H1 (cell line): ENCODE measurements at regions not wholly inside any gene's neighbourhood (a gene's known extent, or its start where the extent isn't known, plus 50 kb on each side); places are given as distances from the start of the nearest gene placed in this dataset.

Source experiments
- CTCF ChIA-PET: fragments of 300-600 bp; sonication (Branson Sonifier 250); formaldehyde crosslinking; loops from one replicate; lab custom pipeline; 2021; ENCODE audit not compliant: partially characterized antibody; lab: Charles Lee
- POLR2A ChIA-PET: fragments of 300-600 bp; sonication (Branson Sonifier 250); formaldehyde crosslinking; loops from one replicate; lab custom pipeline; 2021; ENCODE audit warnings: inconsistent platforms; ENCODE audit not compliant: partially characterized antibody; lab: Charles Lee
- DNase-seq, 2 experiments: peaks; one replicate each; pipeline versions ENCODE4 v3.0.0 to v3.0.0-alpha.2; 2010 to 2022; ENCODE audit warnings: low spot score in 2 of 2, low read depth in 1 of 2, mixed read lengths in 1 of 2
- FAIRE-seq: peaks from 2 replicates; lab custom pipeline; 2011; peaks lifted over from hg19 to GRCh38; lab: Jason Lieb, UNC
- H2AFZ ChIP-seq: 2 replicates; pipeline ENCODE4 v1.8.1; 2012; ENCODE audit warnings: low read length, inconsistent platforms
- H2AK5ac ChIP-seq: 2 replicates; pipeline ENCODE4 v1.6.1; 2013; ENCODE audit warnings: low read depth, low read length
- H2BK120ac ChIP-seq: replicated peaks from 2 replicates; pipeline ENCODE3; 2013; ENCODE audit warnings: low read depth, low read length, inconsistent platforms
- H2BK12ac ChIP-seq: 2 replicates; pipeline ENCODE4 v1.6.1; 2013; ENCODE audit warnings: low read depth, low read length
- H2BK15ac ChIP-seq: 2 replicates; pipeline ENCODE4 v1.6.1; 2013; ENCODE audit warnings: low read length
- H2BK20ac ChIP-seq: 2 replicates; pipeline ENCODE4 v1.6.1; 2013; ENCODE audit warnings: low read length
- H2BK5ac ChIP-seq: 2 replicates; pipeline ENCODE4 v1.6.1; 2013; ENCODE audit warnings: low read depth, low read length
- H3K14ac ChIP-seq: 2 replicates; pipeline ENCODE4 v1.6.1; 2013; ENCODE audit warnings: inconsistent platforms; ENCODE audit not compliant: insufficient read length
- H3K18ac ChIP-seq: 2 replicates; pipeline ENCODE4 v1.6.1; 2013; ENCODE audit warnings: low read length; ENCODE audit errors: extremely low read depth
- H3K23ac ChIP-seq: 2 replicates; pipeline ENCODE4 v1.6.1; 2013; ENCODE audit warnings: inconsistent platforms; ENCODE audit not compliant: insufficient read length
- H3K23me2 ChIP-seq: 2 replicates; pipeline ENCODE4 v1.6.1; 2013; ENCODE audit warnings: low read depth, low read length
- H3K27ac ChIP-seq: 2 replicates; pipeline ENCODE4 v1.6.1; 2011; ENCODE audit warnings: low read depth, low read length, inconsistent platforms
- H3K27me3 ChIP-seq, 4 experiments: replicated peaks in 1 of 4; 1 replicate in 1 of 4; 2 replicates in 3 of 4; pipeline versions ENCODE4 v1.6.1 to v1.8.1; 2011 to 2013; ENCODE audit warnings: low read length in 3 of 4, mild to moderate bottlenecking in 3 of 4, inconsistent platforms in 2 of 4, mixed read lengths in 2 of 4, moderate library complexity in 1 of 4; ENCODE audit not compliant: control insufficient read depth in 3 of 4, insufficient read depth in 3 of 4; ENCODE audit errors: extremely low read depth in 1 of 4
- H3K36me3 ChIP-seq, 4 experiments: 2 replicates each; pipeline versions ENCODE4 v1.6.1 to v1.8.1; 2011 to 2013; ENCODE audit warnings: mild to moderate bottlenecking in 4 of 4, low read length in 3 of 4, moderate library complexity in 2 of 4, control low read depth in 1 of 4, inconsistent platforms in 1 of 4; ENCODE audit not compliant: insufficient read depth in 4 of 4, control insufficient read depth in 2 of 4
- H3K4ac ChIP-seq: replicated peaks from 2 replicates; pipeline ENCODE3; 2013; ENCODE audit warnings: low read length, low read depth, mixed read lengths, inconsistent platforms; ENCODE audit not compliant: insufficient read length
- H3K4me1 ChIP-seq, 4 experiments: replicated peaks in 1 of 4; 1 replicate in 1 of 4; 2 replicates in 3 of 4; pipeline versions ENCODE4 v1.6.1 to v1.8.1; 2011 to 2013; ENCODE audit warnings: low read length in 3 of 4, inconsistent platforms in 2 of 4, mixed read lengths in 1 of 4; ENCODE audit not compliant: insufficient read depth in 4 of 4, control insufficient read depth in 3 of 4
- H3K4me2 ChIP-seq, 2 experiments: 2 replicates each; pipeline versions ENCODE4 v1.6.1 to v1.8.1; 2011 to 2013; ENCODE audit warnings: low read depth in 2 of 2, low read length in 2 of 2, control low read depth in 1 of 2, inconsistent platforms in 1 of 2, mild to moderate bottlenecking in 1 of 2; ENCODE audit not compliant: insufficient read depth in 1 of 2
- H3K4me3 ChIP-seq, 4 experiments: fragments of 200-600, 300-600 bp in 1 of 4; sonication (generic), shearing (Covaris generic), sonication (Bioruptor Twin) in 1 of 4; 2 replicates each; pipeline versions ENCODE4 v1.5.1 to v1.8.1; 2011 to 2016; ENCODE audit warnings: low read length in 4 of 4, low read depth in 3 of 4, control low read depth in 2 of 4, inconsistent platforms in 2 of 4, mild to moderate bottlenecking in 2 of 4, mixed read lengths in 1 of 4, moderate library complexity in 1 of 4; ENCODE audit not compliant: insufficient read depth in 2 of 4; ENCODE audit errors: extremely low read depth in 1 of 4
- H3K56ac ChIP-seq: replicated peaks from 2 replicates; pipeline ENCODE3; 2013; ENCODE audit warnings: low read depth, mild to moderate bottlenecking, mixed read lengths, low read length, inconsistent platforms; ENCODE audit not compliant: insufficient read length
- H3K79me1 ChIP-seq: 2 replicates; pipeline ENCODE4 v1.6.1; 2013; ENCODE audit warnings: low read depth, low read length, control low read depth
- H3K79me2 ChIP-seq, 2 experiments: 2 replicates each; pipeline versions ENCODE4 v1.6.1 to v1.8.1; 2012 to 2013; ENCODE audit warnings: low read length in 2 of 2, mild to moderate bottlenecking in 2 of 2, inconsistent platforms in 1 of 2; ENCODE audit not compliant: insufficient read depth in 2 of 2, control insufficient read depth in 1 of 2
- H3K9ac ChIP-seq, 4 experiments: replicated peaks in 1 of 4; 1 replicate in 1 of 4; 2 replicates in 3 of 4; pipeline versions ENCODE4 v1.6.1 to v1.8.1; 2011 to 2013; ENCODE audit warnings: low read depth in 3 of 4, low read length in 3 of 4, control low read depth in 2 of 4, mild to moderate bottlenecking in 2 of 4, moderate library complexity in 2 of 4, inconsistent platforms in 1 of 4; ENCODE audit errors: extremely low read depth in 1 of 4
- H3K9me3 ChIP-seq, 2 experiments: 2 replicates each; pipeline versions ENCODE4 v1.6.1 to v1.8.1; 2012 to 2013; ENCODE audit warnings: mild to moderate bottlenecking in 2 of 2, moderate library complexity in 2 of 2, control low read depth in 1 of 2, inconsistent platforms in 1 of 2, low read depth in 1 of 2, low read length in 1 of 2, mixed read lengths in 1 of 2; ENCODE audit not compliant: insufficient read depth in 2 of 2
- H4K20me1 ChIP-seq, 2 experiments: replicated peaks in 1 of 2; 2 replicates each; pipeline versions ENCODE3 to v1.8.1; 2011 to 2013; ENCODE audit warnings: inconsistent platforms in 2 of 2, low read length in 2 of 2, mild to moderate bottlenecking in 1 of 2; ENCODE audit not compliant: insufficient read depth in 2 of 2, control insufficient read depth in 1 of 2
- H4K5ac ChIP-seq: 2 replicates; pipeline ENCODE4 v1.6.1; 2013; ENCODE audit warnings: low read length, low read depth, mixed read lengths, inconsistent platforms; ENCODE audit not compliant: insufficient read length
- H4K8ac ChIP-seq: 2 replicates; pipeline ENCODE4 v1.8.0; 2013; ENCODE audit warnings: mild to moderate bottlenecking, moderate library complexity, low read length, inconsistent platforms; ENCODE audit not compliant: insufficient read depth; ENCODE audit errors: extremely low read depth
- H4K91ac ChIP-seq: replicated peaks from 2 replicates; pipeline ENCODE3; 2013; ENCODE audit warnings: low read length, mixed read lengths, inconsistent platforms; ENCODE audit not compliant: insufficient read length
- BACH1 ChIP-seq: IDR thresholded peaks from 2 replicates; pipeline ENCODE4 v1.6.1; 2012; ENCODE audit warnings: low read length, improper control_type of control experiment
- BCL11A ChIP-seq, 2 experiments: IDR thresholded peaks; one replicate each; pipeline ENCODE4 v1.6.1; 2011; ENCODE audit warnings: low read depth in 2 of 2, low read length in 2 of 2, mild to moderate bottlenecking in 2 of 2
- CHD1 ChIP-seq: IDR thresholded peaks from 2 replicates; pipeline ENCODE4 v1.6.1; 2012; ENCODE audit warnings: low read depth, low read length, improper control_type of control experiment
- CREB1 ChIP-seq: IDR thresholded peaks from 2 replicates; pipeline ENCODE4 v1.6.1; 2012; ENCODE audit warnings: inconsistent platforms
- EZH2 ChIP-seq: fragments of 200-600 bp; sonication (generic); IDR thresholded peaks from 2 replicates; pipeline ENCODE4 v1.7.1; 2012; ENCODE audit warnings: low read depth, mild to moderate bottlenecking, moderate library complexity, low read length, inconsistent platforms; ENCODE audit not compliant: severe bottlenecking
- KDM1A ChIP-seq: fragments of 200-600, 300-600 bp; sonication (generic); IDR thresholded peaks from 2 replicates; pipeline ENCODE4 v1.7.1; 2016; ENCODE audit warnings: mild to moderate bottlenecking, low read length, borderline replicate concordance
- NANOG ChIP-seq: IDR thresholded peaks from 2 replicates; pipeline ENCODE4 v1.6.1; 2011; ENCODE audit warnings: low read length, low read depth, mild to moderate bottlenecking, inconsistent platforms; ENCODE audit not compliant: insufficient read depth, poor library complexity, severe bottlenecking
- NRF1 ChIP-seq: IDR thresholded peaks from 2 replicates; pipeline ENCODE4 v1.6.1; 2011; ENCODE audit warnings: mild to moderate bottlenecking, low read depth, low read length, improper control_type of control experiment
- POLR2A ChIP-seq, 2 experiments: IDR thresholded peaks; 1 replicate in 1 of 2; 2 replicates in 1 of 2; pipeline ENCODE4 v1.6.1; 2011; ENCODE audit warnings: low read depth in 2 of 2, low read length in 2 of 2, mild to moderate bottlenecking in 2 of 2; ENCODE audit errors: control extremely low read depth in 1 of 2
- POLR2AphosphoS5 ChIP-seq: IDR thresholded peaks from 2 replicates; pipeline ENCODE4 v1.6.1; 2011; ENCODE audit warnings: low read depth, low read length
- RFX5 ChIP-seq: IDR thresholded peaks from 2 replicates; pipeline ENCODE4 v1.6.1; 2011; ENCODE audit warnings: low read depth, low read length, improper control_type of control experiment, borderline replicate concordance
- RNF2 ChIP-seq: fragments of 200-900, 300-1000 bp; sonication (generic); IDR thresholded peaks from 2 replicates; pipeline ENCODE4 v1.7.1; 2016; ENCODE audit warnings: borderline replicate concordance, low read depth, mild to moderate bottlenecking, antibody characterized with exemption, low read length; ENCODE audit not compliant: poor library complexity, severe bottlenecking; ENCODE audit errors: missing control alignments
- RXRA ChIP-seq: IDR thresholded peaks from 2 replicates; pipeline ENCODE4 v1.6.1; 2011; ENCODE audit warnings: low read depth, mild to moderate bottlenecking, low read length, moderate library complexity; ENCODE audit not compliant: insufficient read depth
- SP2 ChIP-seq: IDR thresholded peaks from 2 replicates; pipeline ENCODE4 v1.6.1; 2012; ENCODE audit warnings: mild to moderate bottlenecking, low read length, inconsistent platforms
- USF2 ChIP-seq: IDR thresholded peaks from 2 replicates; pipeline ENCODE4 v1.6.1; 2011; ENCODE audit warnings: low read length, improper control_type of control experiment
- WGBS, 2 experiments: shearing (Covaris generic) in 1 of 2; methylation state at CpG; one replicate each; pipeline versions ENCODE4 v1.1.6 to v1.1.7; 2013 to 2015; ENCODE audit warnings: low lambda C conversion rate in 2 of 2, mixed read lengths in 2 of 2, inconsistent platforms in 1 of 2, low coverage in 1 of 2, missing lambda C conversion rate in 1 of 2; ENCODE audit not compliant: insufficient replicate concordance in 2 of 2, insufficient coverage in 1 of 2, insufficient read length in 1 of 2; ENCODE audit errors: extremely low coverage in 1 of 2, missing lambda C conversion rate in 1 of 2; 5-methylcytosine and 5-hydroxymethylcytosine counted together

- H3K4ac ChIP-seq, result no peak overlapping the region
- no peak overlapping the region for H2AFZ ChIP-seq
- no peak overlapping the region for H4K91ac ChIP-seq
- 82% methylated on average over 2 of the region's 2 CpGs; no CpG with 5 or more reads in 1 of the 2 experiments for WGBS, 2 experiments
- 0 out of 4 replicates have a peak, but pooled peaks cover 2 to 3% of the 10 kb centered on the region in 2 experiments for H3K9me3 ChIP-seq
- H2BK5ac ChIP-seq, result no peak overlapping the region
- no peak overlapping the region for H2BK120ac ChIP-seq
- no peak overlapping the region for H2BK20ac ChIP-seq
- H3K36me3 ChIP-seq, result no peaks in the 10 kb centered on the region
- H3K56ac ChIP-seq, result no peak overlapping the region
- no peak overlapping the region for H3K4me3 ChIP-seq
- H2BK12ac ChIP-seq, result no peak overlapping the region
- H3K27ac ChIP-seq, result no peak overlapping the region
- no peak overlapping the region for H4K5ac ChIP-seq
- H2AK5ac ChIP-seq, result no peak overlapping the region
- H3K14ac ChIP-seq, result no peak overlapping the region
- DNase-seq (no peak), FAIRE-seq (no peak)
- no peak overlapping the region for H4K8ac ChIP-seq
- H2BK15ac ChIP-seq, result no peak overlapping the region
- no peak overlapping the region for H3K4me2 ChIP-seq
- H3K27me3 ChIP-seq, result no peaks in the 10 kb centered on the region
- ChIA-PET CTCF (interaction anchor here (0.6 kb wide), 1 partner anchor 1108 kb away, joined by 6 read pairs; no protein-coding TSS in a partner anchor), POLR2A (no interaction called here)
- H3K23me2 ChIP-seq, result no peaks in the 10 kb centered on the region
- H3K79me2 ChIP-seq, result no peaks in the 10 kb centered on the region
- H3K4me1 ChIP-seq, result no peaks in the 10 kb centered on the region
- H3K23ac ChIP-seq, result no peak overlapping the region
- H3K79me1 ChIP-seq, result no peaks in the 10 kb centered on the region
- H4K20me1 ChIP-seq, result no peaks in the 10 kb centered on the region
- no peak overlapping the region for H3K9ac ChIP-seq
- H3K18ac ChIP-seq, result no peak overlapping the region
- no peak for TF ChIP-seq USF2
- no peak for TF ChIP-seq CREB1
- no peak for TF ChIP-seq RNF2
- no peak for TF ChIP-seq EZH2
- no peak for TF ChIP-seq POLR2A (IDR thresholded peaks at IDR 0.05; ENCODE audit: control extremely low read depth in 1 of 2, low read depth in 2 of 2, low read length in 2 of 2)
- no peak for TF ChIP-seq KDM1A
- no peak for TF ChIP-seq NRF1
- TF ChIP-seq RXRA, result no peak
- no peak for TF ChIP-seq CHD1
- TF ChIP-seq SP2, result no peak
- no peak for TF ChIP-seq NANOG
- no peak for TF ChIP-seq BCL11A (IDR thresholded peaks at IDR 0.05; ENCODE audit: low read depth in 2 of 2, low read length in 2 of 2)
- TF ChIP-seq POLR2AphosphoS5, result no peak
- TF ChIP-seq BACH1, result no peak
- TF ChIP-seq RFX5, result no peak
These were observed 1419.4 kb downstream of the FSCB start for GRCh38 chr14:43087666-43088065.
